Activated CD4-positive, alpha-beta T cell treated with anti-CD3 and anti-CD28 coated beads, Interleukin-2, amount 50 U/mL, for 24 hours (primary cell): ENCODE measurements at regions not wholly inside any gene's neighbourhood (a gene's known extent, or its start where the extent isn't known, plus 50 kb on each side); places are given as distances from the start of the nearest gene placed in this dataset.

ENCODE experiments used
- DNase-seq, 2 donors: peaks; one replicate each; pipeline ENCODE4 v3.0.0-alpha.2; 2020; ENCODE audit warnings: low read depth in 1 of 2, low spot score in 1 of 2

- DNase-seq = no peak
Measured at GRCh38 chr7:79507131-79507530, 53.7 kb upstream of the MAGI2 start.

- no peak for DNase-seq
Measured at GRCh38 chr7:79506481-79506880, 53.0 kb upstream of the MAGI2 start.

GRCh38 chr7:79504607-79505389 is 51.3 kb upstream of the MAGI2 start:
- no peak for DNase-seq
